Lung microvascular endothelial cell (primary cell): ENCODE measurements at regions not wholly inside any gene's neighbourhood (a gene's known extent, or its start where the extent isn't known, plus 50 kb on each side); places are given as distances from the start of the nearest gene placed in this dataset.

ENCODE experiments used
- DNase-seq, 2 donors: peaks; one replicate each; pipeline versions ENCODE4 v3.0.0 to v3.0.0-alpha.2; 2010; ENCODE audit warnings: low read depth in 2 of 2

- no peak for DNase-seq
Measured at GRCh38 chr4:56208103-56208502, 179.2 kb downstream of the AASDH start.

GRCh38 chr4:56206258-56206657, 181.0 kb downstream of the AASDH start:
- DNase-seq = no peak

- DNase-seq = no peak
Measured at GRCh38 chr4:56200275-56200674, 187.0 kb downstream of the AASDH start.

- DNase-seq = no peak
Measured at GRCh38 chr4:56198265-56198664, 189.0 kb downstream of the AASDH start.

- no peak for DNase-seq
Measured at GRCh38 chr4:56197387-56197786, 189.9 kb downstream of the AASDH start.

GRCh38 chr4:56195025-56195424, 192.3 kb downstream of the AASDH start:
- no peak for DNase-seq

- no peak for DNase-seq
Measured at GRCh38 chr4:56191534-56191933, 195.8 kb downstream of the AASDH start.

GRCh38 chr4:56187688-56188087, 199.6 kb downstream of the AASDH start:
- DNase-seq = no peak

- DNase-seq = no peak
Measured at GRCh38 chr4:56186808-56187523, 200.3 kb downstream of the AASDH start.

GRCh38 chr4:56185901-56186300, 201.4 kb downstream of the AASDH start:
- DNase-seq = no peak

GRCh38 chr4:56184214-56184613, 203.1 kb downstream of the AASDH start:
- DNase-seq = no peak

GRCh38 chr4:56183344-56183959, 203.8 kb downstream of the AASDH start:
- DNase-seq = no peak

GRCh38 chr4:56182356-56182755, 204.9 kb downstream of the AASDH start:
- no peak for DNase-seq

- DNase-seq = peak in 1 of 2 donors; percentile 4
Measured at GRCh38 chr4:56181140-56181953, 205.9 kb downstream of the AASDH start.

GRCh38 chr4:56169061-56169460, 218.2 kb downstream of the AASDH start:
- DNase-seq = no peak

GRCh38 chr4:56164907-56165306, 216.2 kb downstream of the CEP135 start:
- no peak for DNase-seq

- DNase-seq = no peak
Measured at GRCh38 chr4:56160636-56161035, 211.9 kb downstream of the CEP135 start.

- no peak for DNase-seq
Measured at GRCh38 chr4:56158483-56158882, 209.7 kb downstream of the CEP135 start.

GRCh38 chr4:56156141-56156540, 207.4 kb downstream of the CEP135 start:
- DNase-seq = no peak

- no peak for DNase-seq
Measured at GRCh38 chr4:56155432-56155831, 206.7 kb downstream of the CEP135 start.

- no peak for DNase-seq
Measured at GRCh38 chr4:56149591-56149990, 200.8 kb downstream of the CEP135 start.

- DNase-seq = no peak
Measured at GRCh38 chr4:56148428-56148827, 199.7 kb downstream of the CEP135 start.

GRCh38 chr4:56147371-56147770, 198.6 kb downstream of the CEP135 start:
- DNase-seq = no peak
